PFSK-1 (cell line): ENCODE measurements at regions not wholly inside any gene's neighbourhood (a gene's known extent, or its start where the extent isn't known, plus 50 kb on each side); places are given as distances from the start of the nearest gene placed in this dataset.
A peak's percentile ranks its signal among the peaks of the same experiment; 100 is the strongest.

Source experiments
- FOXP2 ChIP-seq: optimal IDR thresholded peaks from 2 replicates; pipeline ENCODE3; 2011; ENCODE audit warnings: borderline replicate concordance, control low read depth, inconsistent platforms; ENCODE audit not compliant: insufficient read depth; ENCODE audit errors: extremely low read length, extremely low read depth
- POLR2AphosphoS5 ChIP-seq: IDR thresholded peaks from 2 replicates; pipeline ENCODE4 v1.6.1; 2012; ENCODE audit warnings: low read depth, mild to moderate bottlenecking, control low read depth, low read length, moderate library complexity
- SIN3A ChIP-seq: IDR thresholded peaks from 2 replicates; pipeline ENCODE4 v1.6.1; 2012; ENCODE audit warnings: mild to moderate bottlenecking, low read length, moderate library complexity, borderline replicate concordance; ENCODE audit not compliant: insufficient read depth
- TAF1 ChIP-seq: IDR thresholded peaks from 2 replicates; pipeline ENCODE4 v1.6.1; 2012; ENCODE audit warnings: low read length, control low read depth, borderline replicate concordance; ENCODE audit not compliant: insufficient read depth
- TF ChIP-seq, protein P1 (sequence below), 2 experiments: IDR thresholded peaks; 2 replicates each; pipeline versions ENCODE4 v1.6.1 to v1.8.0; 2011 to 2012; ENCODE audit warnings: low read depth in 2 of 2, low read length in 2 of 2, control low read depth in 1 of 2, inconsistent platforms in 1 of 2, mild to moderate bottlenecking in 1 of 2, moderate library complexity in 1 of 2; ENCODE audit not compliant: insufficient read depth in 1 of 2

DNA sequence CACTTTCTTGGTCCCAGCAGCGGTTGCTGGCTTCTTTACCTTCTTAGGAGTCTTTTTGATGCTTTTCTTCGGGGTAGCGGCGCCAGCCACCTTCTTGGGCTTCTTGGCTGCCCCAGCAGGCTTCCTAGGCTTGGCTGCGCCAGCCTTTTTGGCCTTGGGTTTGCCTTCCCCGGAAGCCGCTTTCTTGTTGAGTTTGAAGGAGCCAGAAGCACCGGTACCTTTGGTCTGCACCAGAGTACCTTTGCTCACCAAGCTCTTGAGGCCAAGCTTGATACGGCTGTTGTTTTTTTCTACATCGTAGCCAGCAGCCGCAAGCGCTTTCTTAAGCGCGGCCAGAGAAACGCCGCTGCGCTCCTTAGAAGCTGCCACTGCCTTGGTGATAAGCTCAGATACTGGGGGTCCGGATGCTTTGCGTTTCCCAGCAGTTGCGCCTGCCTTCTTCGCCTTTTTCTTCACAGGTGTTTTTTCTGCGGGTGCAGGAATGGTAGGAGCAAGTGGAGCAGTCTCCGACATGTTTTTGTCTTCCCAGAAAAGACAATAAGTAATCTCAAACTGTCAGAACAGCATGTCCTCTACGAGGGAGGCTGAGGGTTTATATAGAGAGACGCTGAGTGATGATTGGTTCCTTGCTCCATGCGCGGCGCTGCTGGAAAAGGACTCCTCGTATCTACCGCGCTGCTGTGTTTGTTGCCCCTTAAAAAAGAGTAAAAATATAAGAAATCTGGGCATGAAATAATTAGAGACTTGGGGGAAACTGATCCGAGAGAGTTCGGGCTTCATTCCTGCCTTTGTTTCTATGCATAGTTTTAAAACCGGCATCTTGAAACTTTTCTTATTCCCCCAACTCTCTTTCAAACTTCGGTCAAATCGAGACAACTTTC lies 130.3 kb upstream of the BTN3A2 start:
- TF ChIP-seq, protein P1, sequence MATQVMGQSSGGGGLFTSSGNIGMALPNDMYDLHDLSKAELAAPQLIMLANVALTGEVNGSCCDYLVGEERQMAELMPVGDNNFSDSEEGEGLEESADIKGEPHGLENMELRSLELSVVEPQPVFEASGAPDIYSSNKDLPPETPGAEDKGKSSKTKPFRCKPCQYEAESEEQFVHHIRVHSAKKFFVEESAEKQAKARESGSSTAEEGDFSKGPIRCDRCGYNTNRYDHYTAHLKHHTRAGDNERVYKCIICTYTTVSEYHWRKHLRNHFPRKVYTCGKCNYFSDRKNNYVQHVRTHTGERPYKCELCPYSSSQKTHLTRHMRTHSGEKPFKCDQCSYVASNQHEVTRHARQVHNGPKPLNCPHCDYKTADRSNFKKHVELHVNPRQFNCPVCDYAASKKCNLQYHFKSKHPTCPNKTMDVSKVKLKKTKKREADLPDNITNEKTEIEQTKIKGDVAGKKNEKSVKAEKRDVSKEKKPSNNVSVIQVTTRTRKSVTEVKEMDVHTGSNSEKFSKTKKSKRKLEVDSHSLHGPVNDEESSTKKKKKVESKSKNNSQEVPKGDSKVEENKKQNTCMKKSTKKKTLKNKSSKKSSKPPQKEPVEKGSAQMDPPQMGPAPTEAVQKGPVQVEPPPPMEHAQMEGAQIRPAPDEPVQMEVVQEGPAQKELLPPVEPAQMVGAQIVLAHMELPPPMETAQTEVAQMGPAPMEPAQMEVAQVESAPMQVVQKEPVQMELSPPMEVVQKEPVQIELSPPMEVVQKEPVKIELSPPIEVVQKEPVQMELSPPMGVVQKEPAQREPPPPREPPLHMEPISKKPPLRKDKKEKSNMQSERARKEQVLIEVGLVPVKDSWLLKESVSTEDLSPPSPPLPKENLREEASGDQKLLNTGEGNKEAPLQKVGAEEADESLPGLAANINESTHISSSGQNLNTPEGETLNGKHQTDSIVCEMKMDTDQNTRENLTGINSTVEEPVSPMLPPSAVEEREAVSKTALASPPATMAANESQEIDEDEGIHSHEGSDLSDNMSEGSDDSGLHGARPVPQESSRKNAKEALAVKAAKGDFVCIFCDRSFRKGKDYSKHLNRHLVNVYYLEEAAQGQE (IDR thresholded peaks at IDR 0.05; ENCODE audit: insufficient read depth in 1 of 2, low read depth in 2 of 2, low read length in 2 of 2) = no peak
- TF ChIP-seq FOXP2 = no peak
- TF ChIP-seq POLR2AphosphoS5 = peak; percentile 60; the same call in 1 of the 2 replicates
- TF ChIP-seq TAF1 = peak; percentile 62; the same call in 1 of the 2 replicates
- TF ChIP-seq SIN3A = no peak

DNA sequence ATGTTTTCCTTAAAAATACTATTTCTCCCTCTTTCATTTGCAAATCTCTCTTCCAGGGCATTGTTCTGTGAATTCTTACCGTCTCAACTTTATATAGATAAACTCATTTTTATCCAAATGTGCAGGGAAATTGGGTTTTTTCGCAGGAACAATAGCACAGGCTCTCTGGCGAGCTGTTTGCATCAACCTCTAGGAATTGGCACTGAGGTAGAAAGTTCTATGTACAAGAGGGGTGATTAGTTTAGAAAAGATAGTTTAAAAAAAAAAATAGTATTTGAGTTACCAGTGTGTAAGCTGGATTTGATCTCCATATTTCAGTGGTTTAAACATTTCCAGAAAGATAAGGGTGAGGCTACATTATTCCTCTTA lies 129.7 kb upstream of the BTN3A2 start:
- TF ChIP-seq TAF1 (no peak; the same call in 1 of the 2 replicates), FOXP2 (no peak), SIN3A (no peak), POLR2AphosphoS5 (no peak)
- TF ChIP-seq, protein P1 (IDR thresholded peaks at IDR 0.05; ENCODE audit: insufficient read depth in 1 of 2, low read depth in 2 of 2, low read length in 2 of 2) = no peak

DNA sequence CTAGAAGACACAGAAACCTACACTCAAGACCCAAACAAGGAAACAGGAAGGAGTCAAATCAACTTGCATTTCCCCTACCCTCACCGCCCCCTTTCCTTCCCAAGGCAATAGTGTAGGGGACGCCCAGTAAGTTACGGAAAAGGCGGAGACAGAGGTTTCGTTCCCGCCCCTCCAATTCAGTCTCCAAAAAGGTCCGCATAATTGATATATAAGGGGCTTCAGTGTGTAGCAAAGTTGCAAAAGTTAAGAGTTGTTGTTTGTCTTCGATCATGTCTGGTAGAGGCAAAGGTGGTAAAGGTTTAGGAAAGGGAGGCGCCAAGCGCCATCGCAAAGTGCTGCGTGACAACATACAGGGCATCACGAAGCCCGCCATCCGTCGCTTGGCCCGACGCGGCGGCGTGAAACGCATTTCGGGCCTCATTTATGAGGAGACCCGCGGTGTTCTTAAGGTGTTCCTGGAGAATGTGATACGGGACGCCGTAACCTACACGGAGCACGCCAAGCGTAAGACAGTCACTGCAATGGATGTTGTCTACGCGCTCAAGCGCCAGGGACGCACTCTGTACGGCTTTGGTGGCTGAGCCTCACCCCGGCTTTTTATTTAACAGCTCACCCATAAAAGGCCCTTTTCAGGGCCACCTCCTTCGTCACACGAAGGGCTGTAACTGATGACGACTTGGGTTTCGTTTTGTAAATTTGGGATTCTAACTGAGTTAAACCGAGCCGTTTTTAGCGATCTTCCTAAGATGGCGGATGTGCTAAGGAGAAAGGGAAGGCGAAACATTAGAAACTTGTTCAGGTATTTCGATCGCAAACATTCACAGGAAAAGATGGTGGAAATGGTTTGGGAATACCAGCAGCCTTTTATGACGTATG lies 124.6 kb upstream of the BTN3A2 start:
- no peak for TF ChIP-seq TAF1
- TF ChIP-seq POLR2AphosphoS5 = peak; percentile 90

DNA sequence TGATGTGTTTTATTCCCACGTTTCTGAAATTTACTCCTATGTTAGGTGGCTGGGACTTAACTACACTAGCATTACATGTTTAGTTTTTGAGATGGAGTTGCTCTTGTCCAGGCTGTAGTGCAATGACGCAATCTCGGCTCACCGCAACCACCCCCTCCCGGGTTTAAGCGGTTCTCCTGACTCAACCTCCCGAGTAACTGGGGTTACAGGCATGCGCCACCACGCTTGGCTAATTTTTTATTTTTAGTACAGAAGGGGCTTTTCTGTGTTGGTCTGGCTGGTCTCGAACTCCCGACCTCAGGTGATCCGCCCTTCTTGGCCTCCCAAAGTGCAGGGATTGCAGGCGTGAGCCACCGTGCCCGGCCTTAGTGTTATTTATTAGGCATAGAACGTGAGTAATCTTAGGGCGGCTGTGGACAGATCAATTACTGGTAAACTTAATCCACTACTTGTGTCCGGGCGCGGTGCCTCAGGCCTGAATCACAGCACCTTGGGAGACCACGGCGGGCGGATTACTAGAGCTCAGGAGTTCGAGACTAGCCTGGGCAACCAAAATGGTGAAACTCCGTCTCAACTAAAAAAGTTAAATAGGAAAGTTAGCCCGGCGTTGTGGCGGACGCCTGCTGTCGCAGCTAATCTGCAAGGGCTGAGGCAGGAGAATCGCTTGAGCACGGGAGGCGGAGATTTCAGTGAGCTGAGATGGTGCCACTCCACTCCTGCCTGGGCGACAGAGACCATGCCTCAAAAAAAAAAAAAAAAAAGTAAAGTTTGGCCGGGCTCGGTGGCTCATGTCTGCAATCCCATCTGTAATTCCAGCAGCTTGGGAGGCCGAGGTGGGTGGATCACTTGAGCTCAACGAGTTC lies 123.7 kb upstream of the BTN3A2 start:
- no peak for TF ChIP-seq TAF1
- no peak for TF ChIP-seq POLR2AphosphoS5
- no peak for TF ChIP-seq SIN3A
- TF ChIP-seq FOXP2 = no peak
- TF ChIP-seq, protein P1 (IDR thresholded peaks at IDR 0.05; ENCODE audit: insufficient read depth in 1 of 2, low read depth in 2 of 2, low read length in 2 of 2) = no peak

DNA sequence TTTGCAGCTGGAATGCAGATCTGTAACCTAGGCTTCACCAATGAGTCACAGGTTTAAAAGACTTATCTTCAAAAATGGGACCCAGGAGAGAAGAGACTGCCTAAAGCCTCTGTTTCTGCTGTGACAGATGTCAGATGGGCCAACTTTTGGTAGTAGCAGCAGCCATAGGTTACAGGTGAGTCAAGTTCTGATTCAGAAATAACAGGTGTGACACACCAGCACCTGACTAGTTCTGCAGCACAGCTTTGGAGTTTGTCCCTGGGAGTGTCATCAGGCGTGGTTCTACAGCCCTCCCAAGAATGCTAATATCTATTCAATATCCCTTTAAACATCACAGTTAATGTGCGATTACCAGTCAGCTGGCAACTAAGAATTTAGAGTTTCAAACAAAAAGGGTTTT lies 121.9 kb upstream of the BTN3A2 start:
- no peak for TF ChIP-seq POLR2AphosphoS5
- TF ChIP-seq TAF1 = no peak
- TF ChIP-seq, protein P1 (IDR thresholded peaks at IDR 0.05; ENCODE audit: insufficient read depth in 1 of 2, low read depth in 2 of 2, low read length in 2 of 2) = no peak
- TF ChIP-seq SIN3A = no peak
- TF ChIP-seq FOXP2 = no peak
